Tongue (tissue), 1 donor: ENCODE measurements at regions not wholly inside any gene's neighbourhood (a gene's known extent, or its start where the extent isn't known, plus 50 kb on each side); places are given as distances from the start of the nearest gene placed in this dataset.
"Not testable (repeated sequence)": the region's sequence is repeated elsewhere in the genome, so short reads cannot be mapped to it uniquely, and the experiment has no call there.

Experiments used
- DNase-seq: peaks from one replicate; pipeline ENCODE4 v3.0.0-alpha.2; 2015

DNA sequence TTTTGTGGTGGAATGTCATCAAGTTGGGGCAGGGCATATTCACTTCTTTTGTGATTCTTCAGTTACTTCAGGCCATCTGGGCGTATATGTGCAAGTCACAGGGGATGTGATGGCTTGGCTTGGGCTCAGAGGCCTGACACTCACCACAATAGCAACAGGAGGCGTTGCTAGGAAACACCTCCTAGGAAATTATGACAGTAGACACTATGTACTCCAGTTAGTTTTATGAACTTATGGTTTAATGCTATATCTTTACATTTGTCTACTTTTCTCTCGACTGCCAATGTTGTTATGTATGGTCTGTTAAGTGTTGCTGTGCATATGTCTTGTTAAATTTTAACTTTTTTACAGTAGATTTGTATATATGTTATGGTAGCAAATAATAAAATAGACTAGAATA, 788.7 kb upstream of the GOT2 start:
- no peak for DNase-seq

DNA sequence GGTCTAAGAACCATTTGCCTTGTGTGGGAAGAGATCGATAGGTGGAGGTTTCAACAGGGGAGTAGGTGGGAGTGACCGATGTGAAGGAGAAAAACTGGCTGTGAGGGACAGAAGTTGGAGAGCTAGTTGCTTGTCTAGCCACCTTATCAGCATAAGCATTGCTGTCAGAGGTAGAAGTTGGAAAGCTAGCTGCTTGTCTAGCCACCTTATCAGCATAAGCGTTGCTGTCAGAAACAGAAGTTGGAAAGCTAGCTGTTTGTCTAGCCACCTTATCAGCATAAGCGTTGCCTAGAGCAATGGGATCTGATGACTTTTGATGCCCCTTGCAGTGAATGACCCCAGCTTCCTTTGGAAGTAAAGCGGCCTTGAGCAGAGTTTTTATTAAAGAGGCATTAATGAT, 784.6 kb upstream of the GOT2 start:
- not testable (repeated sequence) for DNase-seq

DNA sequence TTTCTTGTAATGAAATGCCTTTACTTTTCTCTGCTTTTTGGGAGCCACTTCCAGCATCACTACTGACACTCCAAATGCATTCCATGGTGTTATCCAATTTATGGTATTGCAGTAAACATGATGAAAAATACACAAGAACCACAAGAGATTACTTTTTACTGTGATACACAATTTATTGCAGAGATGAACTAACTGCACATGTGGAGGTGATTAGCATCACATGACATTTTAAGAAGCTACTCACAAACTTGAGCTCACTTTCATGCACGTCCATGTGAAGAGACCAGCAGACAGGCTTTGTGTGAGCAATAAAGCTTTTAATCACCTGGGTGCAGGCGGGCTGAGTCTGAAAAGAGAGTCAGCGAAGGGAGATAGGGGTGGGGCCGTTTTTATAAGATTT, 780.5 kb upstream of the GOT2 start:
- DNase-seq = no peak

DNA sequence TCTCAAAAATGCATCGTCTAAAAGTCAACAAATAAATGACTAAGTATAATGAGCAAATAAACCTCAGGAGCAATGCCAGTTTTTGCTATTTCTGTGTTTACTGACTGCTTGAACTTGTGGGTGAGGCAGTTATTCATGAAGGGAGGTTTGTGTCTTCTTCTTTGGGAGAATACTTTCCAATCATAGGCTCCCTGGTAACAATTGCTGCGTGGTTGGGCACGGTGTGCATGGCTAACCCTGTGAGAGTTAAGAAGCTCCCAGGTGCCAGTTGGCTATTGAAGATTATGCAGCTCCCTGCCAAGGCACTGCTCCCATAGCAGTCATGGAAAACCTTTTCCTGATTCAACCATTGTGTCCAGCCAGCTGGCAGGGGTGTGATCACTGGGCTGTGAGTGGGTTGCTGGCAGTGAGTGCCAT, 775.9 kb upstream of the GOT2 start:
- DNase-seq = peak; percentile 6

DNA sequence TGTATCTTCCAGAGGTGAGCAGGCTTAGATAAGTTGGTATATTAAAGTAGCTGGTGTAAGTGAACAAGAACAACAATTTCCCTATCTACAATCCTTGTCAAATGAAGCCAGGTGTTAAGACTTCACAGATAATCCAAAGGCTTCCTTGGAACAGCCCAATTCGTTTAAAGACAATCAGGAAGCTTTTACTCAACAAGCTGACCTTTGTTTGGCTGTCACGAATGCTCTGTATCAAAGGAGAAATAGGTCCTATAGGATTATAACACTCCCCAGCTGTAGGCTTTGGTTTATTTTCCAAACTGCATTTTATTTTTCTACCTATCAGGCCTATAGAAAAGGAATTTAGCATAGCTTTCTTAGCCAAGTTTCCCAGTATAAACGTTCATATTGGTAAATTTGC, 766.5 kb upstream of the GOT2 start:
- DNase-seq = no peak

DNA sequence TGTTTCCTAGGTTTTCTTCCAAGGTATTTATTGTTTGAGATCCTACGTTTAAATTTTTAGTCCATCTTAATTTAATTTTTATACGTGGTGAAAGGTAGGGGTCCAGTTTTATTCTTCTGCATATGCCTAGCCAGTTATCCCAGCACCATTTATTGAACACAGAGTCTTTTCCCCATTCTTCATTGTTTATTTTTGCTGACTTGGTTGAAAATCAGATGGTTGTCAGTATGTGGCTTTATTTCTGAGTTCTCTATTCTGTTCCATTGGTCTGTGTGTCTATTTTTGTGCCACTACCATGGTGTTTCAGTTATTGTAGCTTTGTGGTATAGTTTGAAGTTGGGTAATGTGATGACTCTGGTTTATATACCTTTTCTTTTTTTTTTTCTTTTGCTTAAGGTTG, 753.0 kb upstream of the GOT2 start:
- DNase-seq = no peak

DNA sequence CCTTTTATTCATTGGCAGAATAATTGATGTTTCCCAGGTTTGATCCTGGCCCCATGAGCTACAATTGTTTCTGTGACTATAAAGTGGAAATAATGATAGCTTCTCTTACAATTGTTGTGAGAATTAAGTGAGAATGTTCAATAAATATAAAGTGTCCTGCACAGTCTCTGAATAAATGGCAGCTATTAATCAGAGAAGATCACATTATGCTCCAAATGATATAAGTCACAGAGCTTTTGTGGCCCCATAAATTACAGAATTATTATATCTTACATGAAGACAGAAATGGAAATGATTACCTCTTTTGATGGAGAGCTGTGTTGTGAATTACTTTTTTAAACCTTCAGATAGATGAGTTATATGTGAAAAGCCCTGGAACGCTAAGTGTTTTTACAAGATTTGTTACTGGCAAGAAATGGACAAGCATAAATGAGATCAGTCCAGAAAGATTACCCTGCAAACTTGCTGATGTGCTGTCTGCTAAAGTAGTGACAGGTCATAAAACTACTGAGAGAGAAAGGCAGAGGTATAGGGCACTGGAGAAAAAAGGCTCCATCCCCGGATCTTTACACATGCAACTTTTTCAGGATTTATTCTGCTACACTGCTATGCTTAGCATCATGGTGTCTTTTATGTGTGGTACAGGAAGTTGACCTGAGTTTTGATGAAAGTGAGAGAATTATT, 750.9 kb upstream of the GOT2 start:
- no peak for DNase-seq

DNA sequence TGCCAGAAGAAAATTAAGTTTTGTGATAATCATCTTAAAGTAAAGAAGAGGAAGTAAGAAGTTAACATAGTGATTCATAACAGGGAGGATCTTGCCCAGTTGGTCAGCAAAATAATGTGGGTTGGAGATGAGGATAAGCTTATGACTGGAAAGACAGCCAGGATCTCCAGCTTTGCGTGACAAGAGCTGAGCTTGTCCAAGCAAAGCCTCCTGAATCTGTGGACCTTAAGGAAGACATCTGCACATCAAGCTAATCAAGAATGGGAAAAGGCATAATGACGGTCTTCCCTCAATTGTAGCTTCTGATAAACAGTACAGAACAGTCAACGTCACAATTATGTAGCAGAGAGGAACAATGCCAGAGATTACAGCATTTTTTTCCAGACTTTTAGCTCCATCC, 744.7 kb upstream of the GOT2 start:
- no peak for DNase-seq

DNA sequence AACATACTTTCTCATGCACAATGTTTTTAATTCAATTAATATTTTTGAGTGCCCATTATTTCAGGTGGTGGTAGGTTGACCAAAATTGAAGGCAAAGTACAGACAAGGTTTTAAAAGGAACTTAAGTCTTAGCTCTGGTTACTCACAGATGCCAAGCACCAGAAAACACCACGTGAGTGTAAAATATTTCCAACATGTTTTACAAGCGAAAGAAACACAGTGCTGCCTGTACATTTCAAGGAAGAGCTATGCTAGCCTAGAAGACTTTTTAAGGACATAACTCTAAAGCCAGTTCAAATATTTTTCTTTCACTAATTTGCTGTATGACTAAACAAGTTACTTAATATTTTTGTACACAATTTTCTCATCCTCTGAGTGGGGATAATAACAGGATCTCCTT, 736.4 kb upstream of the GOT2 start:
- no peak for DNase-seq

DNA sequence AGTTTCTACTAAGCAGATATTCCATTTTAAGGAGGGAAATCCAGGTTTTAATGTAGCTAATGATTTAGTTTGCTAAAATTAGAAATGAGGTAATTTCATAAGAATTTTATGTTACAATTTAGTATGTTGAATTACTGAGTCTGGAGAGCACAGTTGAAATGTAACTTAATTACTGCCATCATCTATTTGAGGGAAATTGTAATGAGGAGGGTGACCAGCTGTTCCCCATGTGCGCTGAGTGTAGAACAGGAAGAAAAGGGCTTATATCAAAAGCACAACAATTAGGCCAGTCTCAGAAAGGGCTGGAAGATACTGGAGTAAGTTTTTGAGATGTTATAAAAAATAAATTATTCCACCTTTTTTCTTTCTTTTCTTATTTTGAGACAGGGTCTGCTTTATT, 735.1 kb upstream of the GOT2 start:
- DNase-seq = peak; percentile 3

DNA sequence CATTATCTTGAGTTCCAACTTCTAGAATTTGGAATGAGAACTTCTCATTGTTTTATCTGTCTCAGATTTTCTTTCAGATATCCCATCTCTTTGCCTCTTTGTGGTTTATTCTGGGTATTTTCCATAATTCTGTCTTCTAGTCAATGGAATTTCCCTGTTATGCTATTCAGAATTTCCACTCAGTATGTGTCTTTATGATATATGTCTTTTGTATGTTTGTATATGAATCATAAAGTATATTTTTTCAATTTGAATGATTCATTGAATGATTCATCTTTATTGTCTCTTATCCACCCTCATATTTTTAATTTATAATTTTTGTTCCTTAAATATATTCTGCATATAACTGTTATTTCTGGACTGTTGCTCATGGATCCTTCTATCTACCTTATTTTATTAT, 729.7 kb upstream of the GOT2 start:
- no peak for DNase-seq

DNA sequence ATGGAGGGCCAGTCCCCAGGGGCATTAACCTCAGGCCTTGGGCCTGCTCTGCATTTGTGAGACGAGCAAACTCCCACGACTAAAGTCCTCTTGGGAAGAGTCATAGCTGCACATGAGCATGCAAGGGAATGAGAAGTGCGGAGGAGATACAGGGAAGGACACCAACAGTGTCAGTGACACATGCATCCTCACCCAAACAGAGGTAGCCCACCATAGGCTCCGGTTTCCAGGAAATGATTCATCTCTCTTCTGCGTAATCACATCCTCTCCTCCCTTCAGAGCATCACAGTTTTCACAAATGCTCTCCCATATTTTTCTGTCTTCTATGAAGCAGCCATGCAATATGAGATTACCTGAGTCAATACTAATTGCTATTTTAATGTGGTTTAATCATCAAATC, 725.7 kb upstream of the GOT2 start:
- no peak for DNase-seq

DNA sequence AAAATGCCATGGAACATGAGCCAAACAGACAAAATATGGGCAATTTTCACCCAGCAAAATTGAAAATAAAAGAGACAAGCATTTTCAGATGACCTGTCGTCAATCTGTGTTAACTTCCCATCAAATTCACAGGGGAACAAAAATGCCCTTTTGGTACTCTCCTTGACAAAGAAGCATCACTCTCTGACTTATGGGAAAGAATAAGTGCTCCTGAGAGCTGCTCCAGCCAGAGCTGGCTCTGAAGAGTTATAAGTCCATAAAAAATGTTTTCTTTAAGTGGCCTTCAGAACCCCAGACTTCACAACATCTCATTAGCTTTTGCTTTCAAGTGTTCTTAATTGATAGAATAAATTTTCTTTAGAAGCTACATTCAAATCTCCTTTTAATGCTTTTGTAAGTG, 721.4 kb upstream of the GOT2 start:
- no peak for DNase-seq

DNA sequence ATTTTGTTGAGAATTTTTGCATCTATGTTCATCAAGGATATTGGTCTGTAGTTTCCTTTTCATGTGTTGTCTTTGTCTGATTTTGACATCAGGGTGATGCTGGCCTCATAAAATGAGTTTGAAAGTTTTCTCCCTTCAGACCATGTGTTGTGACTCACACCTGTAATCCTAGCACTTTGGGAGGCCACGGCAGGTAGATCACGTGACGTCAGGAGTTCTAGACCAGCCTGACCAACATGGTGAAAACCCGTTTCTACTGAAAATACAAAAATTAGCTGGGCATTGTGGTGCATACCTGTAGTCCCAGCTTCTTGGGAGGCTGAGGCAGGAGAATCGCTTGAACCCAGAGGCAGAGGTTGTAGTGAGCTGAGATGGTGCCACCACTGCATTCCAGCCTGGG, 716.4 kb upstream of the GOT2 start:
- not testable (repeated sequence) for DNase-seq

DNA sequence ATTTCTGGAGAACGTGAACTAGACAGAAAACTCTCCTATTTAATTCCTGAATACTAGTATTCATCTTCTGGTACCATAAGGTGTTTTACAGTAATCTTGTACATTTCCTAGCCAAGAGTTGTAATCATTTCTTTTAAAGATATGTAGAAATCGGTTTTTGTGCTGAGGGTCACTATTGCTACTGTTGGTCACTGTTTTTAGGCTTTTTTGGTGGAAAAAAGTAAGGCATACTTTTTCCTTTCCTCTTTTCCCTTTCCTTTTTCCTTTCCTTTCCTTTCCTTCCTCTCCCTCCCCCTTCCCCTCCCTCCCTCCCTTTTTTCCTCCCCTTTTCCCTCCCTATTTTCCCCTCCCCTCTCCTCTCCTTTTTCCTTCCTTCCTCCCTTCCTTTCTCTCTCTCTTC, 706.4 kb upstream of the GOT2 start:
- no peak for DNase-seq

DNA sequence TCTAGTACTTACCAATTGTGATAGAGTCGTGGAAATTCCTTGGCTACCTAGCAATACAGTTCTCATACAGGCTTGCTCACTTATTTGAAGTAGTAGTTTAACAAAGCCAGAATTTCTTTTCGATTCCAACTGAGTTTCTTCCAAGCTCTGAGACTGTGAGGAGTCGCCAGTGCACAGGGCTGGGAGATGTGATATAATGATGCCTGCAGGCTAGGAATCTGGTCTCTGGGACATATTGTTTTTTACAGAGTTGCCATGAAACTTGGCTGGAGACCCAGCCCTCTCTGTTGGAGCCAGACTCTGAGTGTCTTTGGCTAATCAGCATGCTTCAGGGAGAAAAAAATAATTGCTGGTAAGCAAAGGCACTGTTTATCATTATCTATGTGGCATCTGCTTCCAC, 698.8 kb upstream of the GOT2 start:
- DNase-seq = peak; percentile 4

DNA sequence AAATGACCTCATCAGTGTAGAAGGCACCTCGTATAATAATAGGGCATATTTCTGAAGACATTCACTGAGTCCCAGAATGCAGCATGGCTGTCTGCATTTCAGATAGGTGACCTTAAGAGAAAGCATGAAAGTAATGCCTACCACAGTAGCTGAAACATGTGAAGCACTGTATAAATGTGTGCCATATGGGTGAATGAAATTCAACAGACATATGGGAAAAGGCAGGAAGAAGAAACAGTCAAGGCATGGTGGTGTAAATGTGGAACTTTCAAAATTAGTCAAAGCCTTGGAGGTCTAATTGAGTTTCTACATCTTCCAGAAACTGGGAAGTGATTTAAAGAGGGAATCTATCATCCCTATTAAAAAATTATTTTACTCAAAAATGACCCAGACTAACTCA, 698.2 kb upstream of the GOT2 start:
- DNase-seq = no peak

DNA sequence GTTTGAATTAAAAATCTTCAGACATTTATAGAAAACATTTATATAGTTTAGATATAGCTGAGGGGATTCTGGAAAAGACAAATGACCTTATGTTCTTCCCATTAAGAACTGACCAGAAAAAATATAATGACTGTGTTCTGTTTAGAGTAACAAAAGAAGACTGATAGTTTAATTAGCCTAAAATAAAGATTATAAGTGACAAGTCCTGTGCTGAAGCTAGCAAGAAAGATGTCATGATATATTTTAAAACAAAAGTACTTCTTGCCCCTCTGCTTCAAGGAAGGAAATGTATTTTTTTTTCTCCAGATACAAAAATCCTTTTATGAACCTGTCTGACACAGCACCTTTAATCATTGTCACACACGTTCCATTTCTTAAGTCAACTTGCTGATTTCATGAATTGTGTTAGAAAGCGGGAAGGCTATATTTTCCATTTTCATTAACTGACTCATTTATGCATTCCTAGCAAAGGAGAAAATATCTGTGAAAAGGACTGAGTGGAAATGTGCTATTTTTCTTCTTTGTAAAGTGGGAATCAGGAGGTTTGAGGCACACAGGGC, 690.7 kb upstream of the GOT2 start:
- no peak for DNase-seq

DNA sequence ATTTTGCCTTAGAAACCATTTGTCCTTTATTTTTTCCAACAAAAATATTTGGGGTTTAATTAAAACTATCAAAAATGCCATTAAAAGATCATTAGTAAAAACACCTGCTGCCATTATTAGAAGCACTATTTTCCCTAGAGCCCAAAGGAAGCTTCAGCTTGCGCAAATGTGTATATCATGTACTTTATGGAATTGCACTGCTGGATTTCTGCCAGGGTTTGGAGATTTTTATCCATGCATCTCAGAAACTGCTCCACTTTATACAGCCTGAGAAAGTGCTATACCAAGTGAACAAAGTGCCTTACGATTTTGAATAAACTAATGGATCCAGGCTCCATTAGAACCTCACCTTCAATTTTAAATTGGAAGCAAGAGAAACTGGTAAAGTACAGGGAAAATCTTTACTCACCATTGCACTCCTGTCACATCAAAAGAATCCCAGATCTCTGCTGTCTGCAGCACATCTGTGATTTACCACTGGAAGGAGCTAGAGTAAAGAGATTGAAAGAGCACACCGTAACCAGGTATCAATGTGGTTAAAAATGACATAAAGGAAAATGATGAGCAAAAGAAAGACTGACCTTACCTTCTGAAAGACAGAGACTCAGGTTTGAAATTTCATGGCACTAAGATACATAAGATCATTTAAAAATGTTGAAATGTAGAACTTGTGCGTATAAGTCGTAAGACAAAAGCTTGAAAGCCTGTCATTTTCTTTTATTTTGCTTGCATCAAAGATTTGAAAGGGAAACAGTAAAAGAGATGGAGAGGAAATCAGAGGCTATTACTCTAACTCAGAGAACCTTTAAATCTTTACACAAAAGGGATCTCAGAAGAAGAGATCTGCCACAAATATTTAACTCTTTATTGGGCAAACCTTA, 678.1 kb upstream of the GOT2 start:
- peak; percentile 35 for DNase-seq

DNA sequence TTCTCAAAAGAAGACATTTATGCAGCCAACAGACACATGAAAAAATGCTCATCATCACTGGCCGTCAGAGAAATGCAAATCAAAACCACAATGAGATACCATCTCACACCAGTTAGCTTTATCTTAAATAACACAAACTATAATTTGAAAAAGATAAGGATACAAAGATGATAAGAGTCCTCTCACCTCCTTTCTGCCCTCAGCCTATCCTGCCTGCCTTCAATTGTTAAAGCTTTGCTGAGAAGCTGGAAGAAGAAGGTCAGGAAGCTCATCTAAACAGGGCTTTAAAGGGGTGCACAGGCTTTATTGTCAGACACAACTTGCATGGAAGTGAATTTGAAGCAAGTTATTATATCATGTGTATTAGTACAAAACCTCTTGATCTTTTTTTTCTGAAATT, 676.3 kb upstream of the GOT2 start:
- no peak for DNase-seq

DNA sequence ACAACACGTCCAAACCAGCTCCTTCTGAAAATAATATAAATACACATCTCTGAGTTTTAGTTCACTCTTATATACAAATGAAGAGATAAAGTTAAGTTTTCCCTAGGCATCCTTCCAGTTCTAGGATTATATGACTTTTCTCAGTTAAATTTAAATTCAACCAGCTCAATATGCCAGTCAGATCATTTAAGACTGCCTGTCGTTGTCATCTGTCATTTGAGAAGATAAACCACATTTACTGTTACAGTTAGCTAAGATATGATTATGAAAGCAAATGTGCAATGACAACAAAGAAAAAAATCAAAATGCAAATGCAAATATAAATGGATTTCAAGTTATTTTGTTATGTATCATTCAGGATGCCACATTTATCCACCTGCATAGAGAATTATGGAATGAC, 671.7 kb upstream of the GOT2 start:
- no peak for DNase-seq

DNA sequence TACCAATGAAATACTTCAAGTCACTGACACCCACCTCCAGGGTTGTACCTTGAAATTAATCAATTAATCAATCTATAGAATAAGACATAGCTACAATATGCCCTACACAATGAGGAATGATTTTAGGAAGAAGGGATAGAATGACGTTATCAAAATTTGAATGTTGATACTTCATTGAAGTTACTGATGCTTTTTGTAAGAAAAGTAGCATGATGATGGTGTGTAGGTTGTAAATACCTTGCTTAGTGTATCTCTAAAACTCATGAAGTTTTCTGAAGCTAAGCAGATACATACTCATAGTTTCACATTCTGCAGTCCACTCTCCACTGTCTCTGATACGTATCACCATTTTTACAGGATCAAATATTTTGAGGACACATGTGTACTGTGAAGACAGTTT, 670.4 kb upstream of the GOT2 start:
- DNase-seq = no peak

DNA sequence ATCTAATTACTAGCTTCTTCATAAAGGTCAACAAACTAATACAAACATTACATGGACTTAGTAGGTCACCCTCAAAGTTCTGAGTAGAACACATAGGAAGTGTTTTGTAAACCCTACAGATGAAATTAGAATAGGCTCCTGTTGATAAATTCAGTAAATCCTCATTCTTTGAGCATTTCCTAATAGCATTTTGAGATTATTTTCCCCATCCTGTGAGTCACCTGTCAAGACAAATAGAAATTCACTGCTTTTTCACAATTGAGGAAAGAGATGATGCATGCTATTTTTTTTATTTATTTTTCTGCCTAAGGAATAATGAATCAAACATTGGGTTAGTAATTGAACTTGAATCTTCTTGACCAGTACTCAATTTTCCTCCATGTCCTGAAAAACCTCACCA, 666.7 kb upstream of the GOT2 start:
- no peak for DNase-seq

DNA sequence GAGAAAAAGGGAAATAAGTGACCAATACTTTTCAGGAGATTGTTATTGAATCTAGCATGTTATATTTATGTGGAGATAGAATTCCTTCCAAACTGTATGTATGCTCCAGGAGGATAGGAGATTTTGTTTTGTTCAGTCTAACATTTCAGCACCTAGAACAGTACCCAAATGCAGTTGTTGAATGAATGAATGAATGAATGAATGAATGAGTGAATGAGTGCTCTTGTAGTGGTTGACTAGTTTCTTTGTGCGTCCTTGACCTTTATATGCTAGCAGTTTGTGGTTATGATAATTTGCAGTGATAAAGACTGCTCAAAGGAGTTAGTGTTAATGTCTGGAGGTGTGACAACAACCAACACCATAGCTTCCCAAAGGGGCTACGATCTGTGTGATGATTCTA, 663.5 kb upstream of the GOT2 start:
- no peak for DNase-seq
